ENCODE measurements at regions not wholly inside any gene's neighbourhood (a gene's known extent, or its start where the extent isn't known, plus 50 kb on each side); places are given as distances from the start of the nearest gene placed in this dataset.

- Histone ChIP-seq H3K27me3 (ENCODE audit: insufficient read depth, poor library complexity, severe bottlenecking) (no peaks in the 10 kb centered on the region), H3K27ac (replicated peaks) (no peak overlapping the region)
- TF ChIP-seq REST (IDR thresholded peaks at IDR 0.05; ENCODE audit: insufficient replicate concordance, low read depth) (no peak), POLR2AphosphoS5 (IDR thresholded peaks at IDR 0.05; ENCODE audit: low read depth) (no peak), CTCF (IDR thresholded peaks at IDR 0.05; ENCODE audit: insufficient read depth, low read length) (no peak)
Observed at GRCh38 chr3:18279226-18279737, 145.9 kb downstream of the SATB1 start.

GRCh38 chr3:18264853-18265252, 160.3 kb downstream of the SATB1 start:
- Histone ChIP-seq H3K27ac (replicated peaks) (no peak overlapping the region), H3K4me3 (replicated peaks; ENCODE audit: insufficient read depth, low read length) (no peak overlapping the region), H3K27me3 (ENCODE audit: insufficient read depth, poor library complexity, severe bottlenecking) (no peaks in the 10 kb centered on the region)
- no peak for DNase-seq (ENCODE audit: low read depth in 1 of 2, low spot score in 1 of 2)
- no peak for TF ChIP-seq GABPA (IDR thresholded peaks at IDR 0.05; ENCODE audit: low read depth)
- no peak for TF ChIP-seq SPI1 (IDR thresholded peaks at IDR 0.05; ENCODE audit: borderline replicate concordance, low read depth)
- no peak for TF ChIP-seq POLR2AphosphoS5 (IDR thresholded peaks at IDR 0.05; ENCODE audit: low read depth)
- TF ChIP-seq REST (IDR thresholded peaks at IDR 0.05; ENCODE audit: insufficient replicate concordance, low read depth) = no peak
- TF ChIP-seq CTCF (IDR thresholded peaks at IDR 0.05; ENCODE audit: insufficient read depth, low read length) = no peak

More at GRCh38 chr3:18279226-18279737, 145.9 kb downstream of the SATB1 start:
- peak in 1 of 2 experiments; percentile 10 for DNase-seq (ENCODE audit: low read depth in 1 of 2, low spot score in 1 of 2)
- H3K4me3 ChIP-seq (replicated peaks; ENCODE audit: insufficient read depth, low read length) = no peak overlapping the region

- DNase-seq (ENCODE audit: low read depth in 1 of 2, low spot score in 1 of 2) = no peak
- TF ChIP-seq POLR2AphosphoS5 (IDR thresholded peaks at IDR 0.05; ENCODE audit: low read depth) (no peak), CTCF (IDR thresholded peaks at IDR 0.05; ENCODE audit: insufficient read depth, low read length) (no peak), SPI1 (IDR thresholded peaks at IDR 0.05; ENCODE audit: borderline replicate concordance, low read depth) (no peak), GABPA (IDR thresholded peaks at IDR 0.05; ENCODE audit: low read depth) (no peak), REST (IDR thresholded peaks at IDR 0.05; ENCODE audit: insufficient replicate concordance, low read depth) (no peak)
Observed at GRCh38 chr3:18264361-18264760, 160.8 kb downstream of the SATB1 start.

More at GRCh38 chr3:18264361-18264760, 160.8 kb downstream of the SATB1 start:
- Histone ChIP-seq H3K27ac (replicated peaks) (no peak overlapping the region), H3K4me3 (replicated peaks; ENCODE audit: insufficient read depth, low read length) (no peak overlapping the region), H3K27me3 (ENCODE audit: insufficient read depth, poor library complexity, severe bottlenecking) (no peaks in the 10 kb centered on the region)

All from HL-60 (cell line).